ENCODE measurements at regions not wholly inside any gene's neighbourhood (a gene's known extent, or its start where the extent isn't known, plus 50 kb on each side); places are given as distances from the start of the nearest gene placed in this dataset.

- Histone ChIP-seq H4K20me1 (ENCODE audit: insufficient read depth) (no peaks in the 10 kb centered on the region), H3K27me3 (ENCODE audit: insufficient read depth, low read length) (no peaks in the 10 kb centered on the region), H3K9me3 (ENCODE audit: control insufficient read depth in 1 of 2, insufficient read depth in 1 of 2, low read depth in 1 of 2, low read length in 2 of 2) (peaks cover 0 to 8% of the 10 kb centered on the region in 2 experiments; a peak in 1 of 4 replicates), H3K9ac (ENCODE audit: low read length) (no peak overlapping the region), H3K4me2 (ENCODE audit: low read length) (no peak overlapping the region), H3K4me1 (ENCODE audit: control insufficient read depth in 1 of 2, insufficient read depth in 2 of 2, low read length in 2 of 2) (no peaks in the 10 kb centered on the region), H3K27ac (ENCODE audit: low read depth, low read length) (no peak overlapping the region), H3K79me2 (ENCODE audit: insufficient read depth, low read length) (no peaks in the 10 kb centered on the region), H3K9me2 (ENCODE audit: insufficient read depth) (no peaks in the 10 kb centered on the region), H3K4me3 (replicated peaks in 1 of 2; ENCODE audit: low read depth in 1 of 2, low read length in 2 of 2) (no peak overlapping the region), H2AFZ (ENCODE audit: low read depth, low read length, poor library complexity, severe bottlenecking) (no peak overlapping the region), H3K36me3 (ENCODE audit: control insufficient read depth in 1 of 2, insufficient read depth in 2 of 2, low read length in 2 of 2) (no peaks in the 10 kb centered on the region)
- no TSS peak for BruUV-seq (replicated peaks)
- intact Hi-C loops (cut with micrococcal nuclease): no loop called here
- ChIA-PET POLR2A (no interaction called here), CTCF (no interaction called here), RAD21 (ENCODE audit: low non-redundant PET in 1 of 2, low total read pairs in 2 of 2, uncharacterized antibody in 2 of 2, unreplicated experiment in 2 of 2) (no interaction called here)
- DNase-seq (ENCODE audit: low read depth, low spot score): no peak
- ATAC-seq: no peak
- no peak for TF ChIP-seq FOSL1 (IDR thresholded peaks at IDR 0.05; ENCODE audit: low read depth)
Measured at GRCh38 chr7:145184956-145185355, 349.1 kb upstream of the TPK1 start.

GRCh38 chr7:145183069-145183468, 347.2 kb upstream of the TPK1 start:
- Histone ChIP-seq H2AFZ (ENCODE audit: low read depth, low read length, poor library complexity, severe bottlenecking) (no peak overlapping the region), H3K79me2 (ENCODE audit: insufficient read depth, low read length) (no peaks in the 10 kb centered on the region), H3K4me1 (ENCODE audit: control insufficient read depth in 1 of 2, insufficient read depth in 2 of 2, low read length in 2 of 2) (no peaks in the 10 kb centered on the region), H3K36me3 (ENCODE audit: control insufficient read depth in 1 of 2, insufficient read depth in 2 of 2, low read length in 2 of 2) (no peaks in the 10 kb centered on the region), H3K9me3 (ENCODE audit: control insufficient read depth in 1 of 2, insufficient read depth in 1 of 2, low read depth in 1 of 2, low read length in 2 of 2) (peaks cover 4 to 13% of the 10 kb centered on the region in 2 experiments; a peak in 2 of 4 replicates), H3K4me2 (ENCODE audit: low read length) (no peak overlapping the region), H3K9ac (ENCODE audit: low read length) (no peak overlapping the region), H3K27me3 (ENCODE audit: insufficient read depth, low read length) (no peaks in the 10 kb centered on the region), H3K4me3 (replicated peaks in 1 of 2; ENCODE audit: low read depth in 1 of 2, low read length in 2 of 2) (no peak overlapping the region), H3K9me2 (ENCODE audit: insufficient read depth) (no peaks in the 10 kb centered on the region), H4K20me1 (ENCODE audit: insufficient read depth) (no peaks in the 10 kb centered on the region), H3K27ac (ENCODE audit: low read depth, low read length) (no peak overlapping the region)
- TF ChIP-seq CBX3 (IDR thresholded peaks at IDR 0.05; ENCODE audit: low read depth) (no peak), EGR1 (IDR thresholded peaks at IDR 0.05; ENCODE audit: low read depth) (no peak), SP1 (IDR thresholded peaks at IDR 0.05; ENCODE audit: low read depth) (no peak), ZNF274 (IDR thresholded peaks at IDR 0.05; ENCODE audit: low read depth, low read length) (no peak), ATF3 (IDR thresholded peaks at IDR 0.05) (no peak), ZFX (IDR thresholded peaks at IDR 0.05) (no peak), SIN3A (IDR thresholded peaks at IDR 0.05; ENCODE audit: low read depth) (no peak), POLR2A (IDR thresholded peaks at IDR 0.05; ENCODE audit: borderline replicate concordance, extremely low read depth, insufficient read depth, insufficient read length) (no peak), JUND (IDR thresholded peaks at IDR 0.05) (no peak), MAX (IDR thresholded peaks at IDR 0.05) (no peak), RAD21 (IDR thresholded peaks at IDR 0.05; ENCODE audit: low read depth) (no peak), ELF1 (IDR thresholded peaks at IDR 0.05; ENCODE audit: borderline replicate concordance, low read depth) (no peak), REST (IDR thresholded peaks at IDR 0.05; ENCODE audit: low read depth) (no peak)
- RAD21 ChIA-PET (ENCODE audit: low non-redundant PET in 1 of 2, low total read pairs in 2 of 2, uncharacterized antibody in 2 of 2, unreplicated experiment in 2 of 2): no interaction called here
- CTCF ChIA-PET: no interaction called here
- DNase-seq (ENCODE audit: low read depth, low spot score) (no peak), ATAC-seq (no peak)
- POLR2A ChIA-PET: no interaction called here
- intact Hi-C loops (cut with micrococcal nuclease): no loop called here
- BruUV-seq (replicated peaks): no TSS peak

Measured in HCT116 (cell line).